GM18951 (cell line): ENCODE measurements at regions not wholly inside any gene's neighbourhood (a gene's known extent, or its start where the extent isn't known, plus 50 kb on each side); places are given as distances from the start of the nearest gene placed in this dataset.
"Not testable (repeated sequence)": the region's sequence is repeated elsewhere in the genome, so short reads cannot be mapped to it uniquely, and the experiment has no call there.

Experiments
- POLR2A ChIP-seq: IDR thresholded peaks from 4 replicates; pipeline ENCODE4 v1.6.1; 2011; ENCODE audit warnings: mild to moderate bottlenecking; ENCODE audit not compliant: insufficient read length, insufficient read depth; ENCODE audit errors: extremely low read depth
- in situ Hi-C: fragments of 300-500 bp; cut with MboI; formaldehyde crosslinking; loops from one replicate; pipeline ENCODE4 v1.12.0; 2022; ENCODE audit warnings: low sequenced_read_pairs, mixed read lengths, inconsistent platforms; ENCODE audit not compliant: unreplicated experiment

DNA sequence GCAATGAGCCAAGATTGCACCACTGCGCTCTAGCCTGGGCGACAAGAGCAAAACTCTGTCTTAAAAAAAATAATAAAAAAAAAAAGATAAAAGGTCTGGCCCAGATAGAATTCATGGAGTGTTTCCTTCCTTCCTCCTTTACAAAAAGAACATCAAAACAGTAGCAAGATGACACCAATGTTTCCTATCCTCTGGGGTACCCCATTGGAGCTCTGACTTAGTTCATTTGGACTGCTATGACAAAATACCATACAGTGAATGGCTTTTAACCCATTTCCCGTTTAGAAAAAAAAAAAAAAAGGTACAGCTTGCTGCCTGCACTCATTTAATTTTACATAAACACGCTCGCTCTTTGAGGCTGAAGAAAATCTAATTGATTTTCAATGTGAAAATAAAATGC, 89.9 kb upstream of the PRKX start:
- in situ Hi-C loops: loop anchor here (25.0 kb wide), 1 partner anchor 109 kb away; no protein-coding TSS in a partner anchor
- no peak for TF ChIP-seq POLR2A

DNA sequence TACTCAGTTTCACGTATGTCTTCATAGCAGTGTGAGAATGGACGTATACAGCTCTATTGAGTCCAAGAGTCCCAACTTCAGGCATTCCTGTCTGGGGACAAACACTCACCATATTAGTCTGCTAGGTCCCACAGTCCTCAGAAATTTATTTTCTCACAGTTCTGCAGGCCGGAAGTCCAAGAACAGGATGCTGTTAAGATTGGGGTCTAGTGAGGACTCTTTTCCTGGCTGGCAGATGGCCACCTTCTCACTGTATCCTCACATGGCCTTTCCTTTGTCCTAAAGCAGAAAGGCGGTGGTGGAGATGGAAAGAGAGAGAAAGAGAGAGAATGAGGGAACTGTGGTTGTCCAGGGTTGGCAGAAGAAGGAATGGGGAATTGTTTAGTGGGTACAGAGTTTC, 82.0 kb upstream of the PRKX start:
- in situ Hi-C loops: not testable (repeated sequence)

DNA sequence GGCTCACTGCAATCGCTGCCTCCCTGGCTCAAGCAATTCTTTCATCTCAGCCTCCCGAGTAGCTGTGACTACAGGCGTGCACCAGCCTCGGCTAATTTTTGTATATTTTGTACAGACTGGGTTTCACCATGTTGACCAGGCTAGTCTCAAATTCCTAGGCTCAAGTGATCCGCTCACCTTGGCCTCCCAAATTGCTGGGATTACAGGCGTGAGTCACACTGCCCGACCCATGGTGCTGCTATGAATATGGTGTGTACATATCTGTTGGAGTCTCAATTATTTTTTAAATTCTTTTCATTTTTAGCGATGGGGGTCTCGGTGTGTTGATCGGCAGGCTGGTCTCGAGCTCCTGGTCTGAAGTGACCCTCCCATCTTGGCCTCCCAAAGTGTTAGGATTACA, 78.0 kb upstream of the PRKX start:
- in situ Hi-C loops: no loop called here
- TF ChIP-seq POLR2A: no peak

DNA sequence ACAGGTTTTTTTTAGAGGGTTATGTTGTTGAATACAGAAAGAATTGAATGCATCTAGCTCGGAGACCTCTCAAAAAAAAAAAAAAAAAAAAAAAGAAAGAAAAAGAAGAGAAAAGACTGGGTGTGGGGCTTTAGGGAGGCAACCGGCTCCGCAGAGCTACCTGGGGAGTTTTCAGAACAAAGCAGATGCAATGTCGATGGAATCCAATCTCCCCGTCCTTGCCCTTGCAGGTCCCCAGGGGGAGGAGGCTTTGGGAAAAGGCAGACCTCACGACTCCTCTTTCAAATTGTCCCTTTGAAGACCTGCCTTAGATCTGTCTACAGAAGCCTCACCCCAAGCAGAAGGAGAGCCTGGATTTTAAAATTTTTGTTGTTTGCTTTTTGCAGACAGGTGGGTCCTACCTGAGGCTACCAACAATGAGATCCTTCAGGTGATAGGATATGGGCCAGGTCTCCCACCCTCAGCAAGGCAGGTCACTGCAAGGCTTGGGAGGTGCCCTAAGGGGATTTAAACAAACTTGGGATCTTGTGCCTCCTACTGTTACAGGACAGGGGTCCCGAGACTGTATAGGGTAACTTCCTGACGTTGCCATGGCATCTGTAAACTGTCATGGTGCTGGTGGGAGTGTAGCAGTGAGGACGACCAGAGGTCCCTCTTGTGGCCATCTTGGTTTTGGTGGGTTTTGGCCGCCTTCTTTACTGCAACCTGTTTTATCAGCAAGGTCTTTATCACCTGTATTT, 75.2 kb upstream of the PRKX start:
- TF ChIP-seq POLR2A: no peak
- in situ Hi-C loops: no loop called here

DNA sequence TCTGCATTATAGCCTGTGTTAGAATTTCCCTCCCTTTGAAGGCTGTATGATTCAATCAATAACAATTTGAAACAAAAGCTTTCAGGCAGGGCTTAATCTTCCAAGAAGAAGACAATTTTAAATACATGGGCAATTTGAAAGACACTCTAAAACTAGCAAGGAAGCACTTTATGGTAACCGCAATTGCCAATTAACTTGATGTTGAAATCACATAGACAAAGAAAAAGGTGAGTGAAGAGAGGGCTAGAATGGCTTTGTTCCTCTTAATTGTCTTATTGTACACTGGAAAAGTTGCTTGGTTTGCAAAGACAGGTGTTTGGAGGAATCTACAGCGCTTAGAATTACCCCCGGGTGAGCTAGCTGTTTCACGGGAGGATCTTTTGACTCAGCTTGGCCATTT, 74.4 kb upstream of the PRKX start:
- TF ChIP-seq POLR2A: no peak
- in situ Hi-C loops: no loop called here

DNA sequence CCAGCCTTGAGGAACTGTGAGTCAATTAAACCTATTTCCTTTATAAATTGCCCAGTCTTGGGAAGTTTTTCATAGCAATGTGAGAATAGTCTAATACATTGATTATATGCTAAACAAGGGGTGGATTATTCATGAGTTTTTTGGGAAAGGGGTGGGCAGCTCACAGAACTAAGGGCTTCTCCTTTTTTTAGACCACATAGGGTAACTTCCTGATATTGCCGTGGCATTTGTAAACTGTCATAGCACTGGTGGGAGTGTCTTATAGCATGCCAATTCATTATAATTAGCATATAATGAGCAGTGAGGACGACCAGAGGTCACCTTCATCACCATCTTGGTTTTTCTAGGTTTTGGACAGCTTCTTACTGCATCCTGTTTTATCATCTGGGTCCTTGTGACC, 72.4 kb upstream of the PRKX start:
- in situ Hi-C loops: not testable (repeated sequence)

DNA sequence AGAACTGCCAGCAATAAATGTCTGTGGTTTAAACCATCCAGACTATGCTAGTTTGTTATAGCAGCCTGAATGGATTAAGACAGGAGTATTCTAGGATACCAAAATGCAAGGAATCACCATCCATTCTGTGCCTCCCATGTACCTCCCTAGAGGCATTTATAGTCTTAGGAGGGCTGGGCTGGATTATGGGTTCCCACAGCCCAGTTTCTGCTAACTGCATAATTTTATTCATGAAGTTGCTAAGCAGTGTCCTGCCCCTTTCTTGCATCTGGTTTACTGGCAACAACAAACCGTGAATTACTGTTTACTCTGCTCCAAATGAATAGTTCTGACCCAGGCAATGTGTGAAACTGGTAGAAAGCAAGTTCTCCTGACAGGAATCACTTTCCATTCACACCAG, 67.1 kb upstream of the PRKX start:
- in situ Hi-C loops: no loop called here
- no peak for TF ChIP-seq POLR2A

DNA sequence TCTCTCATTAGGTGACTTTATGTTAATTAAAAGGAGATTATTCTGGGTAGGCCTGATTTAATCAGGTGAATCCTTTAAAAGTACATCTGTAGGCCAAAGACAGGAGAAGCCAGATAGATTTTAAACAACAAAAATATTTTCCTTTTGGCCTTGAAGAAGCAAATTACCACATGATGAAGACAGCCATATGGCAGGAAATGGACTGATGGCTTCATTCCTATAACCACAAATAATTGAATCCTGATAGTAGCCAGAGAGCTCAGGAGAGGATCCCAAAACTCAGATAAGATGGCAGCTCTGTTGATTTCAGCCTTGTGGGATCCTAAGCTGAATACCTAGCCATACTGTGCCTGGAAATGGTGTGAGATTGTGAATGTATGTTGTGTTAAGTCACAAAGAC, 66.1 kb upstream of the PRKX start:
- in situ Hi-C loops: no loop called here
- no peak for TF ChIP-seq POLR2A

DNA sequence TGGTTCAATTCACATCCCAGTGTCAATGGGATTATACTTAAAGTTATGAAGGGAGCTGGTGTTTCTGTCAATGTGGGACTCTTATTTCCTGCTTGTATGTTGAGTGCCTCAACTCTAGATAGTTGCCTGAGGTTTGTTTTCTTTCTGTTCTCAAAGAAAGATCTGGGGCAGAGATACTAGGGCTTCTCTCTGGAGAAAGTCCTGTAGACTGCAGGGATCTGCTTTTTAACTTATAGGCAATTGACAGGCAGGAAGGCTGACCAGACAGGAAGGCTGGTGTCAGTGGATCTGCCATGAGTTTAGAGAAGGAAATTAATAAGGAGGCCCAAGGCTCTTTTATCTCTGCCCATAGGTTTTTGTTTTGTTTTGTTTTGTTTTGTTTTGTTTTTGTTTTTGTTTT, 64.0 kb upstream of the PRKX start:
- in situ Hi-C loops: no loop called here
- TF ChIP-seq POLR2A: no peak

DNA sequence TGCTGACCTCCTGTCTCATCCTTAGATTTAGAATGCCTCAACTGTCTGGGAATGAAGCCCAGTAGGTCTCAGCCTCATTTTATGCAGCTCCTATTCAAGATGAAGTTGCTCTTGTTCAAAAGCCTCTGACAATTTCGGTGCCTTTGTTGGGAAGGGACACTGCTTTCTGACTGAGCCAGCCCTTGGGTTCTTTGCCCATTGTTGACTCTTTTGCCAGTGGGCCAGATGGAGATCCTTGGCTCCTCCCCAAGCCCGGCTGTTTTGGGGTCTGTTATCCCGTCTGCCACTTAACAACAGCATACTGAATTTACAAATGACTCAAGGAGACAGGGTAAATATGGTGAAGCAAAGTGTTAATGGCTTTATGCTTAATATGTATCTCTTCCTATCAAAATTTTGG, 58.3 kb upstream of the PRKX start:
- no peak for TF ChIP-seq POLR2A
- in situ Hi-C loops: no loop called here

DNA sequence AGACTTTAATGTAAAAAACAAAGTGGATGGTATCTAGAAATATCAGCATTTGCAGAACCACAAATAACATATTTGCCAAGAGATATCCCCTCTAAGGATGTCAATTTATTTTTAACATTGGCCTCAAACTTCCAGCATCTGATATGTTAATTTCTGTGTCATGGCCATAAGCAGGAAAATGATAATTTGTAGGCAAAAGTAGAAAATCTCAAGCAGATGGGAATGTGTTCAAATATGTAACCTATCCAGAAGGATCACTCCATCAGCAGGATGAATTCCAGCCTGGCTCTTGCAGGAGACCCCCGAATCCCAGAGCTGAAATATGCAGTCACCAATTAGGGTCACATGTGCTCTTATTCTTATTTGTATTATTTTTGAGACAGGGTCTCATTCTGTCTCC, 55.4 kb upstream of the PRKX start:
- in situ Hi-C loops: no loop called here
- no peak for TF ChIP-seq POLR2A
